ENCODE measurements at regions not wholly inside any gene's neighbourhood (a gene's known extent, or its start where the extent isn't known, plus 50 kb on each side); places are given as distances from the start of the nearest gene placed in this dataset.
"Not testable (repeated sequence)": the region's sequence is repeated elsewhere in the genome, so short reads cannot be mapped to it uniquely, and the experiment has no call there.

- Histone ChIP-seq H3K9me3 (no peaks in the 10 kb centered on the region), H3K27ac (no peak overlapping the region), H3K4me1 (no peaks in the 10 kb centered on the region), H3K36me3 (no peaks in the 10 kb centered on the region), H3K27me3 (no peaks in the 10 kb centered on the region), H3K4me3 (no peak overlapping the region)
- TF ChIP-seq, protein P1, sequence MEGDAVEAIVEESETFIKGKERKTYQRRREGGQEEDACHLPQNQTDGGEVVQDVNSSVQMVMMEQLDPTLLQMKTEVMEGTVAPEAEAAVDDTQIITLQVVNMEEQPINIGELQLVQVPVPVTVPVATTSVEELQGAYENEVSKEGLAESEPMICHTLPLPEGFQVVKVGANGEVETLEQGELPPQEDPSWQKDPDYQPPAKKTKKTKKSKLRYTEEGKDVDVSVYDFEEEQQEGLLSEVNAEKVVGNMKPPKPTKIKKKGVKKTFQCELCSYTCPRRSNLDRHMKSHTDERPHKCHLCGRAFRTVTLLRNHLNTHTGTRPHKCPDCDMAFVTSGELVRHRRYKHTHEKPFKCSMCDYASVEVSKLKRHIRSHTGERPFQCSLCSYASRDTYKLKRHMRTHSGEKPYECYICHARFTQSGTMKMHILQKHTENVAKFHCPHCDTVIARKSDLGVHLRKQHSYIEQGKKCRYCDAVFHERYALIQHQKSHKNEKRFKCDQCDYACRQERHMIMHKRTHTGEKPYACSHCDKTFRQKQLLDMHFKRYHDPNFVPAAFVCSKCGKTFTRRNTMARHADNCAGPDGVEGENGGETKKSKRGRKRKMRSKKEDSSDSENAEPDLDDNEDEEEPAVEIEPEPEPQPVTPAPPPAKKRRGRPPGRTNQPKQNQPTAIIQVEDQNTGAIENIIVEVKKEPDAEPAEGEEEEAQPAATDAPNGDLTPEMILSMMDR (IDR thresholded peaks at IDR 0.05): no peak
- TF ChIP-seq POLR2A (IDR thresholded peaks at IDR 0.05): no peak
- DNase-seq: no peak
Measured at GRCh38 chrX:64662876-64663275, 267.6 kb upstream of the MTMR8 start.

DNA sequence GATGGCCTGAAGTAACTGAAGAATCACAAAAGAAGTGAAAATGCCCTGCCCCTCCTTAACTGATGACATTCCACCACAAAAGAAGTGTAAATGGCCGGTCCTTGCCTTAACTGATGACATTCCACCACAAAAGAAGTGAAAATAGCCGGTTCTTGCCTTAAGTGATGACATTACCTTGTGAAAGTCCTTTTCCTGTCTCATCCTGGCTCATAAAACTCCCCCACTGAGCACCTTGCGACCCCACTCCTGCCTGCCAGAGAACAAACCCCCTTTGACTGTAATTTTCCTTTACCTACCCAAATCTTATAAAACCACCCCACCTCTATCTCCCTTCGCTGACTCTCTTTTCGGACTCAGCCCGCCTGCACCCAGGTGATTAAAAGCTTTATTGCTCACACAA is 262.0 kb upstream of the MTMR8 start:
- H3K36me3 ChIP-seq, H3K27me3 ChIP-seq, H3K4me3 ChIP-seq, H3K4me1 ChIP-seq, H3K27ac ChIP-seq, H3K9me3 ChIP-seq, DNase-seq: not testable (repeated sequence)

- Histone ChIP-seq H3K4me3 (no peak overlapping the region), H3K4me1 (no peaks in the 10 kb centered on the region), H3K9me3 (no peaks in the 10 kb centered on the region), H3K27me3 (no peaks in the 10 kb centered on the region), H3K27ac (no peak overlapping the region), H3K36me3 (no peaks in the 10 kb centered on the region)
- TF ChIP-seq POLR2A (IDR thresholded peaks at IDR 0.05): no peak
- TF ChIP-seq, protein P1 (IDR thresholded peaks at IDR 0.05): no peak
- no peak for DNase-seq
Measured at GRCh38 chrX:64642482-64642881, 247.2 kb upstream of the MTMR8 start.

Data from Peyer's patch (tissue), 4 donors.